WTC11 (cell line): ENCODE measurements at regions not wholly inside any gene's neighbourhood (a gene's known extent, or its start where the extent isn't known, plus 50 kb on each side); places are given as distances from the start of the nearest gene placed in this dataset.

ENCODE experiments used
- CREB1 ChIP-seq: sonication (generic); formaldehyde crosslinking; IDR thresholded peaks from 2 replicates; pipeline ENCODE4 v1.8.0; 2023; ENCODE audit warnings: mild to moderate bottlenecking, missing genetic modification reagents
- JUN ChIP-seq: sonication (generic); formaldehyde crosslinking; IDR thresholded peaks from 2 replicates; pipeline ENCODE4 v1.8.0; 2023; ENCODE audit warnings: mild to moderate bottlenecking, missing genetic modification reagents
- TF ChIP-seq, protein P1 (sequence below): fragments of 200-600 bp; IDR thresholded peaks from 2 replicates; pipeline ENCODE4 v1.8.0; 2022; ENCODE audit warnings: antibody characterized with exemption
- TF ChIP-seq, protein P2 (sequence below): sonication (generic); formaldehyde crosslinking; IDR thresholded peaks from 2 replicates; pipeline ENCODE4 v1.8.0; 2022; ENCODE audit warnings: mild to moderate bottlenecking, missing genetic modification reagents

- TF ChIP-seq, protein P1, sequence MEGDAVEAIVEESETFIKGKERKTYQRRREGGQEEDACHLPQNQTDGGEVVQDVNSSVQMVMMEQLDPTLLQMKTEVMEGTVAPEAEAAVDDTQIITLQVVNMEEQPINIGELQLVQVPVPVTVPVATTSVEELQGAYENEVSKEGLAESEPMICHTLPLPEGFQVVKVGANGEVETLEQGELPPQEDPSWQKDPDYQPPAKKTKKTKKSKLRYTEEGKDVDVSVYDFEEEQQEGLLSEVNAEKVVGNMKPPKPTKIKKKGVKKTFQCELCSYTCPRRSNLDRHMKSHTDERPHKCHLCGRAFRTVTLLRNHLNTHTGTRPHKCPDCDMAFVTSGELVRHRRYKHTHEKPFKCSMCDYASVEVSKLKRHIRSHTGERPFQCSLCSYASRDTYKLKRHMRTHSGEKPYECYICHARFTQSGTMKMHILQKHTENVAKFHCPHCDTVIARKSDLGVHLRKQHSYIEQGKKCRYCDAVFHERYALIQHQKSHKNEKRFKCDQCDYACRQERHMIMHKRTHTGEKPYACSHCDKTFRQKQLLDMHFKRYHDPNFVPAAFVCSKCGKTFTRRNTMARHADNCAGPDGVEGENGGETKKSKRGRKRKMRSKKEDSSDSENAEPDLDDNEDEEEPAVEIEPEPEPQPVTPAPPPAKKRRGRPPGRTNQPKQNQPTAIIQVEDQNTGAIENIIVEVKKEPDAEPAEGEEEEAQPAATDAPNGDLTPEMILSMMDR: no peak
- TF ChIP-seq JUN (no peak), CREB1 (CRISPR knock-in tag) (no peak)
- TF ChIP-seq, protein P2, sequence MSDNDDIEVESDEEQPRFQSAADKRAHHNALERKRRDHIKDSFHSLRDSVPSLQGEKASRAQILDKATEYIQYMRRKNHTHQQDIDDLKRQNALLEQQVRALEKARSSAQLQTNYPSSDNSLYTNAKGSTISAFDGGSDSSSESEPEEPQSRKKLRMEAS (CRISPR knock-in tag): no peak
Observed at GRCh38 chr18:56468396-56468795, 170.0 kb downstream of the TXNL1 start.
